HG02610 (cell line): ENCODE measurements at regions not wholly inside any gene's neighbourhood (a gene's known extent, or its start where the extent isn't known, plus 50 kb on each side); places are given as distances from the start of the nearest gene placed in this dataset.

Source experiments
- ATAC-seq: cut with Tn5 transposase; IDR thresholded peaks from one replicate; pipeline ENCODE4 v1.9.1; 2021; ENCODE audit warnings: mild to moderate bottlenecking, moderate library complexity; ENCODE audit not compliant: unreplicated experiment

- ATAC-seq: no peak
These were observed 89.6 kb upstream of the HNRNPU start for GRCh38 chr1:244953901-244954300.

- ATAC-seq: peak; percentile 77
These were observed 88.6 kb upstream of the HNRNPU start for GRCh38 chr1:244952940-244953339.

DNA sequence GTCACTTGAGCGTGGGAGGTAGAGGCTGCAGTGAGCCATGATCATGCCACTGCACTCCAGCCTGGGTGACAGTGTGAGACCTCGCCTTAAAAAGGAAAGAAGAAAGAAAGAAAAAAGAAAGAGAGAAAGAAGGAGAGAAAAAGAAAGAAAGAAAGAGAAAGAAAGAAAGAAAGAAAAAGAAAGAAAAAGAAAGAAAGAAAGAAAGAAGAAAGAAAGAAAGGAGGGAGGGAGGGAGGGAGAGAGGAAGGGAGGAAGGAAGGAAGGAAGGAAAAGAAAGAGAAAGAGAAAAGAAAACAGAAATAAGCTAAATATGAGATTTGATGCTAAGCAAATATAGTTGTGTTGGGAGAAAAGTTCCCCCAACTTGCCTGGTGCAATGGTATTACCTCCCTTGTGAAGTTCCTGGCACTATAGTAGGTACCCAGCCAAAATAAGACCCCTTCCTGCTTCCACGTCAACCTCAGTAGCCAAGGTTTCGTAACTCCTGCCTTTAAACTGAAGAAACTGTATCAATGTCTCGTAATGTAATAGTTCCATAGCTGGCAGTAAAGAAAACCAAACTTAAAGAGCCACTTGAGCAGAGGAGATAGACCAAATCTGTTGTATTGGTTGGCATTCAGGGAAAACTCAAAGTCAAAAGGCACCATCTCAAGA, 88.1 kb upstream of the HNRNPU start:
- ATAC-seq: no peak

- ATAC-seq: no peak
These were observed 84.1 kb upstream of the HNRNPU start for GRCh38 chr1:244948416-244948815.

DNA sequence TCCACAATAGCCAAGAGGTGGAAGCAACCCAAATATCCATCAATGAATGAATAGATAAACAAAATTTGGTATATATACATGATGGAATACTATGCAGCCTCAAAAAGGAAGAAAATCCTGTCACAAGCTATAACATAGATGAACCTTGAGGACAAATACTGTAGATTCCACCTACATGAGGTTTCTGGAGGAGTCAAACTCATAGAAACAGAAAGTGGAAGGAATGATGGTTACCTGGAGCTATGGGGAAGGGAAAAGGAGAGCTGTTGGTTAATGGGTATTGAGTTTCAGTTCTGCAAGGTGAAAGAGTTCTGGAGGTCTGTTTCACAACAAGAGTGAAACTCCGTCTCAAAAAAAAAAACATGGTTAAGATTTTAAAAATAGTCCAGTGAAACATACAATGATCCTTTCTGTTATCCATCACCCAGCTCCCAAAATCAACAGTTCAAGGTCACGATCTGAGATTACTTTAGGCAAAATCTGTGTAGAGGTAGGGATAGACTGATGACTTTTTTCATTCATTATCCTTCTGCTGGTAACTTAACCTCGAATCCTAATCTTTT, 80.8 kb upstream of the HNRNPU start:
- ATAC-seq: peak; percentile 84

DNA sequence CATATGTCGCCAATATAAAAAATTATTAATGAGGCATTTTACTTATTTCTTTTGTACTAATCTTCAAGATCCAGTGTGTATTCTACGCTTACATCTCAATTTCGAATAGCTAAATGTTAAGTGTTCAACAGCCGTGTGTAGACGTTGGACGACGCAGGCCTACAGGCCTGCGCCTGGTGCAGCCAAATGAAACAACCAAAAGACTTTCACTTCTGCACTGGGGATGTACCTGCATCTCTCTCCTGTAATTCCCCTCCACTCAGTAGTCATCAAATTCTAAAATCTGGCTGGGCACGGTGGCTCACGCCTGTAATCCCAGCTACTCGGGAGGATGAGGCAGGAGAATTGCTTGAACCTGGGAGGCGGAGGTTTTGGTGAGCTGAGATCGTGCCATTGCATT, 76.8 kb upstream of the HNRNPU start:
- ATAC-seq: peak; percentile 83

DNA sequence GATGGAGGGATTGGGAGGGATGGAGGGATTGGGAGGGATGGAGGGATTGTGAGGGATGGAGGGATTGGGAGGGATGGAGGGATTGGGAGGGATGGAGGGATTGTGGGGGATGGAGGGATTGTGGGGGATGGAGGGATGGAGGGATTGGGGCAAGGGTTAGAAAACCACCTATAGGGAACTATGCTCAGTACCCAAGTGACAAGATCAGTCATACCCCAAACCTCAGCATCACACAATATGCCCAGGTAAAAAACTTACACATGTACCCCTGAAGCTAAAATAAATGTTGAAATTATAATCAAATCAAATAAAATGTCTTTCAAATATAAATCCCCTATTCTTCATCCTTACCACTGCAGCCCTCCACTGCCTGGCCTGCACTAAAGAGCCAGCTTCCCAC, 72.8 kb upstream of the HNRNPU start:
- ATAC-seq: no peak

- ATAC-seq: peak; percentile 71
These were observed 56.8 kb upstream of the HNRNPU start for GRCh38 chr1:244920911-244921761.

DNA sequence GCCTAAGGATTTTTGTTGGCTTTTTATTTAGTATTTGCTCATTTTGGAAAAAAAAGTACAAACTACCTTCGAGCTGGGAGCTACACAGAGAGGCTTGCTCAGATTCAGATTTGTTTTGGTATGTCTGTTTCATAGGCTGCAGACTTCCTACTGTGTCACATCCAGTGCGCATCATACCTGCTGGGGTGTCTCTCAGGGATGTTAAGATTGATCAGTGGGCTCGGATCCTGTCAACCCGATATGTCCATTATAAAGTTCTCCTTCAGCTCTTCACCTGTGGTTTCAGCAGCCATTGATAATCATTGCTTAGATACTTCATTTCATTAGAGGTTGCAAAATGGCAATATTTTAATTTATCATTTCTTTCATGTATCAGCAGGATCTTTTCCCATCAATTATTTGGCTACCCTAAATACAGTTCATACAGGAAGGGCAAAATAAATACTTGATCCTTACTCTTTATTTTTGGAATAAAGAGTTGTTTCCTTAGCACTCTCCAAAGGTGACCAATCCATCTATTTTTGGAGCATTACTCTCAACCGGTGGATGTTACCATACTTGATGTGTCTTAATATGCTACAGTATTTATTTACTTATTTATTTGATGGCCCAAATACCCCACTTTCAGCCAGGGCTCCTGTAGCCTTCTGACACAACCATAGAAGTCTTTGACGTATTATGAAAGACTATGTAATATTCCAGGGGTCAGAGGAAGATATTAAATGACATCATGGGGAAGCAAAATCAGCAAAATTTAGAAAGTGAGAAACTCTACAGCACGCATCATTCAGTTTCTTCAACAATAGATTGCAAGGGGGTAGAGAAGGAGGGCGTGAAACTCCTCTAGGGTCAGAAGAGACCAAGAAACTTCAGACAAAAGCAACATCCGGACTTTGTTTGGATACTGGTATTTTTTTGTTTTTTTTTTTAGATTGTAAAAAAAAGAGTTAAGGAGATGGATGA, 55.3 kb upstream of the HNRNPU start:
- no peak for ATAC-seq

DNA sequence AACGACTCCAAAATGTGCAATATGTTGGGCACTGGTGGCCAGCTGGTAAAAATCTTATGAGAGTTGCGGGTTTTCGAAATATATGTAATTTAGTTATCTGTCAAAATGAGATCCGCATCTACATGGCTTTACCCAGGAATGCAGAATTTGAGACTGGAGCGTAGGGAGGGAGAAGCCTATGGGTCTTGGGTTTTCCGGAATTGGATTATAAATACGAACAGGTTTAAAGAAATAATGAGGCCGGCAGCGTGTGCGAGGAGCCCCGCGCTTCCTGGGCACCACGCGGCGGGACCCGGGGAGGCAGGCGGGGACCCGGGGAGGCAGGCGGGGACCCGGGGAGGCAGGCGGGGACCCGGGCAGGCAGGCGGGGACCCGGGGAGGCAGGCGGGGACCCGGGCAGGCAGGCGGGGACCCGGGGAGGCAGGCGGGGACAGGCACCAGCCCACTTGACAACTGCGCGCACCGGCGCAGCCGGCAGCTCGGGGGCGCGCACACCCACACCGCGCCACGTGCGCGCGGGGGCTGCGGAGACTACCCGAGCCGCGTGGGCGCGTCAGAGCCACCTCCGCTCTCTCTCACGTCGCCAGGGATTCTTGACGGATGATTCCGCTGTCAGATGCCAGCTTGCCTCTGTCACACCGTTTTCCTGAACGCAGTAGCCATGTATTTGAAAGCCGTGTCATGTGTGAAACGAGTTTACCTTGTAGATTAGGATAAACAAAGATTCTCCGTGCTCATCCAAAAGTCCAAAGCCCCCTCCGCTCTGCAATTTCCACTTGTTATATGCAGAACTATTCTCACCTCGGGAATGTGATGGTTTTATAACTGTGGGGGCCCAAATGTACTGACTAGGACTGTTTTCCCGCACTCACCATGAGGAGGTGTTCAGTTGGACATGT, 54.3 kb upstream of the HNRNPU start:
- peak; percentile 58 for ATAC-seq

DNA sequence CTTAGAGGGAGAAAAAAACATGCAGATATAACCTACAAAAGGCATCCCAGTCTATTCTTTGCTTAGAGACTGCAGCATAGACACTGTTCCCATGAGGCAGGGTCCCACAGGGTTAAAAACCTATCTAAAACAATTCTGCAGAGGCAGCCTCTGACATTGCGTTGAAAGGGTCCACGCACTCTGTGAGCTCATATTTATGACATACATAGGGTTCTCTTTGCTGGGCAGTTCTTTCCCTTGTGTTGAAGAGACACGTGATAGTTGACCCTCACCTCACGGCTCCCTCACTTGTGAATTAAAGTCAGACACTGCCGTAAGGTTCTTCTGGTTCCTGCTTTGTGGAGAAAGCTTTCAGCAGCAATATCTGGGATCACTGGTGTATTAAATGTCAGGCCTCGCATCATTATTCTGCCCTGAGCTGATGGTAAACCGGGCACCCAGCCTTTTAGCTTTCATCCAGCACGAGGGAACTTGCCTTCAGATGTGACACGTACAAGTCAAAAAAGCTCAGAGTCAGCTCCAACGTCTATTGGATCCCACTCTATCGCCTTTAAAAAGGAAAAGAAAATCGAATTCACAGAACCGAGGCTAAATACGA, 52.8 kb upstream of the HNRNPU start:
- no peak for ATAC-seq

DNA sequence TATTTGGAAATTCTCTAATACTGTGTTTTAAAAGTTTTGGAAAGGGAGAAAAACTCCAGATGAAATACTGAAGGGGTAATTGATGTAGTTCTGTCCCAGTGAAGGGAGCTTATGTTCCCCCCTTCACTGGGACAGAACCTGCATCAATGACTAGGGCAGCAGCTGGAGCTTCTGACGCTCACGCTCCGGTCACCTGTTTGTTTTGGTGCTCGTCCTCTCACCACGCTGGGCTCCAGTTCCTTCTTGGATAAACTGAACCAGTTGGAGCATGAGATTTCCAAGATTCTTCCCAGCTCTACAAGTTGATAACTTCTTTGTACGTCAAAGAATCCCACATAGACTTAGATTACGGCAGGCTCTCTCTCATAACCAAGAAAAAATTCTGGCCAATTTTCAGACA, 51.4 kb upstream of the HNRNPU start:
- ATAC-seq: no peak

DNA sequence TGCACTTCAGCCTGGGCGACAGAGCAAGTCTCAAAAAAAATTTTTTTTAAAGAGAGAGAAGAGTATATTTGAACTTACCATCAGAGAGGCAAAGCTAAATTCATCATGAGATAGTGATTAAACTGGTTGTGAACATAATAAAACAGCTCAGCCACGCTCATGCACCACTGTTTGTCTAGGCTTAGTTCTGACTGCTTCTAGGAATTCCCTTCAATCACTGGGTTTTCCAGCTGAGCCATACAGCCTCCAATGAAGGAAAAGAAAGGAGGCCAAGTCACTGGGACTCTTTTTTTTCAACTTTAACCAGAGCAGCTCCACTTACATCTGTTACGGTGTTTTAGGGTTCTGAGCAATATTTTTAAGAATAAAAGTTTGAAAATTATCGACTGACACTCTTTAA, 50.4 kb upstream of the HNRNPU start:
- ATAC-seq: no peak
